Left ventricle myocardium superior (tissue), 1 donor: ENCODE measurements at regions not wholly inside any gene's neighbourhood (a gene's known extent, or its start where the extent isn't known, plus 50 kb on each side); places are given as distances from the start of the nearest gene placed in this dataset.
A peak's percentile ranks its signal among the peaks of the same experiment; 100 is the strongest.
"Not testable (repeated sequence)": the region's sequence is repeated elsewhere in the genome, so short reads cannot be mapped to it uniquely, and the experiment has no call there.

ENCODE experiments used
- ATAC-seq: fragments of 200-7000 bp; cut with Tn5 transposase; one replicate; pipeline ENCODE4 v1.9.1; 2020; ENCODE audit warnings: mild to moderate bottlenecking, moderate library complexity
- DNase-seq: peaks from one replicate; pipeline ENCODE4 v3.0.0-alpha.2; 2020
- intact Hi-C: fragments of 100-400 bp; cut with micrococcal nuclease; formaldehyde crosslinking; loops from one replicate; pipeline ENCODE4 v1.11.0; 2022
- donor health status: DM: no; HTN: yes; CAD: no; lungs with severe emphysema.

DNA sequence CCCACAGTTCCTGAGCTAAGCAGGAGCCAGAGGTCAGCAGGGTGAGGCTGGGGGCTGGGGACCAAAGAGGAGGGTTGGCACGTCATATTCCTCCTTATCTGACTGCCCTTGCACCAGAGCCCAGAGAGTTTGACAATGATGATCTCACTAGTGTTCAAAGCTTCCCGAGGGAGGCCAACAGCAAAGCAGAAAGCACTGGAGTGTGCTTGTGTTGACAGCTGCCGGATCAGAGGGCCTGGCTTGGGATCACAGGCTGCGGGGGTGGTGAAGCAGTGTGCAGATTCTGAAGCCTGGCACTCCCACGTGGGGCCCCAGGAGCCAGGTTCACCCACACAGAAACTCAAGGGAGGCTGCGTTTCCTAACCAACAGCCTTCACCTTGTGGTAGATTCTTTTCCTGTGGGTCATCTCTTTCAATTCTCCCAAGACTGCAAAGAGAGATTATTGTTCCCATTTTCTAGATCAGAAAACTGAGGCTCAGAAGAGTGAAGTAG, 89.8 kb downstream of the TRIM43 start:
- peak; percentile 83 for ATAC-seq

DNA sequence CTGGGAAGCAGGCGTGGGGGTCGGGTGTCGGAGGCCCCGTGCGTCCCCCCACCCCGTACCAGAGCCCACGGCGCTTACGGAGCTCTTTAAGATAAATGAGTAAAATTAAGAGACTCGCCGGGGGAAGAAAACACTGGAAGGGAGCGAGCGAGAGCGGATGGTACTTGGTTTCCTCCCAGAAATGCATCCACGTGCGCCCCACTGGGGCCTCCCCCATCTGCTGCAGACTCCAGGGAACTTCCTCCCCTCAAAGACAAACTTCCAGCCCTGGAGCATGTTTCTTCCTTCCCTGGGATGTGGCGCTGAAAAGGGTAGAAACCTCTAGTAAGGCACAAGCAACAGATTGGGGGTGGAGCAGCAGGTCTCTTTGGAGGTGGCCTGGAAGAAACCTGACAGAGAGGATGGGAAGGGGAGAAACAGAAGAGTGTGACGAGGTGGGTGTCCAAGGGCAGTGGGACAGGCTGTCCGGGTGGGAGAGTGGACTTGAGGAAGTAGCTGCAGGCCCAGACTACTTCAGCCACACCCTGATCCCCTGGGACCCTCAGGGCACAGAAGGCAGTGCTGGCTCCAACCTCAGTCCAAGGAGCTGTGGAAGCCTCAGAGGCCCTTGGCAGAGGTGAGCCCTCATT, 91.2 kb downstream of the TRIM43 start:
- intact Hi-C loops, result not testable (repeated sequence)
- peak; percentile 56 for DNase-seq

More for the DNA sequence above, 89.8 kb downstream of the TRIM43 start:
- intact Hi-C loops, result not testable (repeated sequence)
- peak; percentile 60 for DNase-seq

DNA sequence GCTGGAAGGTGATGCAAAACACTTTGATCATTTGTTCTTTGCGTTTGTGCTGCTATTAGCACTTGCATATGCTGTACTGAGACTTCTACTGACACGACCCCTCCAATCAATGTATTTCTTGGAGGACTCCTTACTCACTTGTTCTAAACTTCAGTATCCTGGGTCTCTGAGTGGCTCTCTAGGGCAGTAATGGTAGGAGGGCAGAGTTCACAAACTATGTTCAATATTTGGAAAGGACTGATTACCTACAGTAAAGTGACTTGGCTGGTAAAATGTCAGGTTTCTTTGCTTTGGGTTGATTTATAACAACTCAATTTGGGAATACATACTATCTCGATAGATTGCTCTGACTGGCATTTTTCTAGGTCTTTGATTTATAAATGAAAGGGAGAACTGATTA, 93.7 kb downstream of the TRIM43 start:
- ATAC-seq (no peak), DNase-seq (no peak)
- intact Hi-C loops, result no loop called here

More for the DNA sequence above, 91.2 kb downstream of the TRIM43 start:
- ATAC-seq, result peak; percentile 41

DNA sequence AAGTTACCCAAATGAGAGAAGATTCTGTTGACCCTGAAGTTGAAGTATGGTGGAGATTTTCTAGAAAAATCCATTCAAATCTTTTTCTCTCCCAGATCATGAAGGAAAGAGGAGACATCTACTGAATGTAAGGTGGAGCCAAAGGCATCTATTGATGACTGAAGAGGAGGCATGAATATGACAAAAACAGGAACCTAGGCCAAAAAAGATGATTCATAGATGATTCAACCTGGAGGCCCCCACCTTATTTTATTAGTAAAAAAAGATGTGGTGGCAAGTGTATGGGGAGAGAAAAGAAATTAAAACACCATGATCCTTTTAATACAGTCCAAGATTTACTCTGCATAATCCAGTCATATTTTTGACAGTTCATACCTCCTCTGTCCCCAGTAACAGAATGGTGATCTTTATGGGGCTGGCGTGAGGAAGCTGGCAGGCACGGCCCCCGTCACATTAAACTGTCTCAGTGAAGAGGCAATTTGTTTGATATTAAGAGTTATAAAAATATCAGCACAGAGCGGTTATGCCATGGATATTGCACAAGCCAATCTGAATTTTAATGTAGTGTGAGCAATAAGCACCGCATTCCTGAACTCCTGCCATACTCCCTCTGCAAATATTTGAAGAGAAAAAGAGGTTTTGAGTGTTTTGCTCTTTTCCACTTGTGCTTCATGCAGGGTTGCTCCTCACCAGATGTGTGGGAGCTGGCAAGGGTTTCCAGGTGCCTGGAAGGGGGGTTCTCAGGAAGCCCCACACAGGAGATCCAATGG, 94.4 kb downstream of the TRIM43 start:
- DNase-seq, ATAC-seq, intact Hi-C loops: not testable (repeated sequence)

DNA sequence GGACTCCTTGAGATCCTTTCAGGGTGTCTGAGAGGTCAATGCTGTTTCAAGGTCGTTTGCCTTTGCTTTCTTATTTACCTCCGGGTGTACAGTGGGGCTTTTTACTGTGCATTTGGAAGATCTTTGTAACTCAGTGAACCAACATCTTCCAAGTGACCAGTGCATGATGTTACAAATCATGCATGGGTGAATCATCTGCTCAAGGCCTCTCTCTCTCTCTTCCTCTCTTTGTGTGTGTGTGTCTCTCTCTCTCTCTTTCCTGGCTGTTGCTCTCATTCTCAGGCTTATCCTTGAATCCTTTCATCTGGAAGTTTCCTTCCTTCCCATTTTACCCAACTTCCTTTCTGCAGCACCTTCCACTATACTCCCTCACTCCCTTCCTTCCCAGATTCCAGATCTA, 96.1 kb downstream of the TRIM43 start:
- DNase-seq, intact Hi-C loops, ATAC-seq: not testable (repeated sequence)

DNA sequence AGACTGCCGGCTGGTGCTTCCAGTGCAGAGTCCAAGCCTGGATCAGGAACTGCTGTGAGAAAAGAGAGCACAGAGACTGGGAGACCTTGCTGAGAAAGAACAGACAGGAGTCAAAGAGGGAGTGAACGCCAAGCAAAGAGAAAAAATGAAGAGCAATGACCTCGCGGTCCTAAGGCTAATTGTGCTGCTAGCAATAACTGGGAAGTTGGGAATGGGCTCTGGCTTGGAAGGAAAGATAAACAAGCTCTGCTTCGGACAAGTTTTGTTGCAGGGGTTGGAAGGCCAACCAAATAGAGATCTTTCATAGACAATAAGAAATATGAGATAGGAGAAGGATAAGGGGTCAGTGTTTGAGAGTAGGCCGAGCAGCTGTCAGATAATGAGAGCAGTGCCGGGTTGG, 99.4 kb downstream of the TRIM43 start:
- DNase-seq, intact Hi-C loops, ATAC-seq: not testable (repeated sequence)

DNA sequence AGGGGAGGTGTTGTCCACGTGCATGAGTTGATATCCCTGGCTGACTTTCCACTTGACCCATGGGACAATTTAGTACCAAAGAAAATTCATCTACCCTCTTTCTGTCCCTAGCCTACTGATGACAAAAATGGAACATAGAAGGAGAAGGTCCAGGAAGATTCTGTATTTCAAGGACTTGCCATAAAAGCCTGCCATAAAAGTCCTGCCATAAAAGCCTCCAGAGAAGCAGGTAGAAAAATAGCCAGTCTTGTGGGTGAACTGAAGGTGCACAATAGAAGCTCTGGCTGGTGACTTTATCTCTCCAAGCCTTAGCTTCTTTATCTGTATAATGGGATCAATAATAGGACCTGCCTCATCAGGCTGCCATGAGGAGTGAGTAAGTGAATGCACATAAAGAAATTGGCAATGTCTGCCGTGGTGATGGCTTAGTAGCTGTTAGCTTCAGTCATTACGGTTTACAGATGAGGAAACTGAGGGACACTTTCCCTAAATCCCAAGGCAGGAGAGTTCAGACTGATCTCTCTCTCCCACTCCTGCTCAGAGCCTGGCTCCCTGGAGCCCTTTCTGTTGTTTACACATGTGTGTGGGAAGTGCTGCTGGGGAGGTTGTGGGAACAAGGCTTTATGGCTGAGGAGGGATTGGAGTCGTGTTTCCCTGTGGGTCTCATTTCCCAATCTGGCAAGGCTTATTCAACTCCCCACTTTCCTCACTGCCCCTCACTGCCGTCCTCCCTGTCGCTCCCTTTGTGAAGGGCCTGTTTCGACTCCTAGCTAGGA, 101.5 kb downstream of the TRIM43 start:
- intact Hi-C loops, result not testable (repeated sequence)
- ATAC-seq, result peak; percentile 41
- peak; percentile 32 for DNase-seq

DNA sequence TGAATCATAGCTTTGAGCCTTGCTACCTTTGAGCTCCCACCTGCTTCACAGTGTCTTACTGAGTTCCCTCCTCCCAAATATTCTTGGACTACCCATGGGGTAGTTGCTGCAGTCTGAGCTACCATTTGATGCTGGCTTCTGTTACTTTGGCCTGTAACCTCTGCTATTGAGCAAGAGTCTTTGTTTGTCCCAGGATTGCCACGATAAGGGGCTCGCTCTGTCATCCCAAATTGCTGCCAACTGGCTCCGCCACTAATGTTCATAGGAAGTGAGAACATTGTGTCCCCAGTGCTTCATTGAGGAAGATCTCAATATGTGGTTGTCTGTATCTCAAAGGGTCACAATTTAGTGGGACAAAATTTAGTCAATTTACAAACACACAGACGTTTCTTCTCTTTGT, 103.8 kb downstream of the TRIM43 start:
- intact Hi-C loops, result no loop called here
- ATAC-seq (peak; percentile 92), DNase-seq (peak; percentile 86)

DNA sequence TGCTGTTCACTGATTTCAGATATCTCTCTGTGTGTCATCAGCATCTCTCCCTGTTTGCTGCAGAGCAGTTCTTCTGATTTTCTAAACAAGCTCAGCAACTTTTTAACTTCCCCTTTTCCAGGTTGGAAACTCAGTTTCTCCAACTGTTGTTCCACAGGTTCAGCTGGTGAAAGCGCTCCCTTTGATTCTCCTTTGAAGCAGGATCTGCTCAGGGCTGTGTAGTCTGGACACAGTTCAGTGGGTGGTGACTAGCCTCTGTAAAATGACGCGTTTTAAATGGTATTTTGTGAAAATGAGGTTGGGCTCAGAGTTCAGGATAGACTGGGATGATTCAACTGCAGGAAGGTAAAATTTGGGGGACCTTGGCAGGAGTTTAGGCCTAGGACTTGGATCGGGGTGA, 106.3 kb downstream of the TRIM43 start:
- intact Hi-C loops, result no loop called here
- ATAC-seq (no peak), DNase-seq (no peak)

DNA sequence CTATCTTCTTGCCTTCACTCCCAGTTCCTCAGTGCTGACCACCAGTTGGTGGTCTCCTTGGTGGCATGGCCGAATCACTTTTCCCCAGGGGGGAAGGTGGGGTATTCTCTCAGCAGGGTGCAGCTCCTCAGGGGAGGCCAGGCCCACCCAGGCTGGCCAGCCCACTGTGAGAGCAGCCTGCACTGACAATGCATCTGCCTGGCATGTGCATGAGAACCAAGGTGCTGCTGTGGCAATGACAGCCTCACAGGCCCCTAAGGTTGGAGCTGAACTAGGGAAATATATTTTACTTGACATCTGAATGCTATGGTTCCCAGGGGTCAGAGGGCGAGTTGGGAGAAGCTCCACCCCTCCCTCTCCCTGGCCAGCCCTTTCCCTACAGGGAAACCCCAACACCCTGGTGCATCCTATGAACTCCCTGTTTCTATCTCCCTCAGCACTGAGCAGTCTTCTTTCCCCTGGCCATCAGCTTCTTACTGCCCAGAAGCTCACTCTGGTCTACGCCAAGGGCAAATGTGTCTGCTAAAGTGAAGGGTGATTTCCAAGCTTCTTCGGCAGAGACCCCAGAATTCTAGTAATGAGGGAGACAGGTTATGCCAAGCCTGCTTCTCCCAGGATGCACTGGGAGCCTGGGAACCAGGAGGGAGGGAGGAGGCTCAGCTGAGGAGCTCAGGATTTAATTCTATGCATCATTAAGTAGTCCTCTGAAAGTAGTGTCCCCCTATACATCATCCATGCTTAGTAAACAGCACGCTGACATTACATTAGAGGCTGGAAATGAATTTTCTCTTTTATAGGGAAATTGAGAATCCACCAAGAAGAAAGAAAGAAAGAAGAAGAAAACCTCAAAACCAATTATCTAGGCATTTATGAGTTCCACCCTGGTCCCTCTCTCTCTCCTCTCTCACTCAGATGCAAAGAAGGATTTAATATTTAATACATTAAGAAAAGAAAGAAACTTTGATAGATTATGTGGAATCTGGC, 107.7 kb downstream of the TRIM43 start:
- intact Hi-C loops, ATAC-seq, DNase-seq: not testable (repeated sequence)

DNA sequence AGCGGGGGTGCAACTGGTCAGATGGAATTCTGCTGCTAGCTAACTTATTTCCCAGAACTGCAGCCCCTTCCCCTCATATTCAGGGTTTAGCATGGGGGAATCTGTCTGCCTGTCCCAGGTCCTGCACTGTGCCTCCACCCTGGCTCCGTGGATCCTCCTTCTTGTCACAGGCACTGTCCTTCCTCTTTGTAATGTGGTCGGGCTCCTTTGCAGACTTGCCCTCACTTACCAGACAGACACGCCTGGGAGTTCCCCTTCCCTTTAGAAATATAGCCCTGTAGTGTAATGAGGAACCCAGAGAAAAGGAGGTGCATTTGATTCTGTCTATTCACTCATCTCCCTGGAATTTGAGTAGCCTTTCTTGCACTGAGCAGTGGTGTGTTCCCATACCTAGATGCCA, 108.7 kb downstream of the TRIM43 start:
- intact Hi-C loops, result no loop called here
- DNase-seq (no peak), ATAC-seq (no peak)

DNA sequence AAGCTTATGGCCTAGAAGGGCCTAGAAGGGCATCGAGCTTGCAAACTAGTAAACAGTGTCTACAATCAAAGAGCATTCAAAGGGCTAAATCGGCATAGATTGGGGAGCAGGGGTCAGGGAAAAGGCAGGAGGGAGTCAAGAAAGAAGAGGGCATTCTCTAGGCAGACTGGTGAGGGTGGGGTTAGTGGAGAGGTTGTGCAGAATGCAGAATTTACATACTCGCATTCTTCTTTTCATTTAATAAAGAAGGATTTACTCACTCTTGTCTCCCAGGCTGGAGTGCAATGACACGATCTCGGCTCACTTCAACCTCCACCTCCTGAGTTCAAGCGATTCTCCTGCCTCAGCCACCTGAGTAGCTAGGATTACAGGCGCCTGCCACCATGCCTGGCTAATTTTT, 110.7 kb downstream of the TRIM43 start:
- no peak for ATAC-seq
- DNase-seq, result no peak
- intact Hi-C loops, result no loop called here

DNA sequence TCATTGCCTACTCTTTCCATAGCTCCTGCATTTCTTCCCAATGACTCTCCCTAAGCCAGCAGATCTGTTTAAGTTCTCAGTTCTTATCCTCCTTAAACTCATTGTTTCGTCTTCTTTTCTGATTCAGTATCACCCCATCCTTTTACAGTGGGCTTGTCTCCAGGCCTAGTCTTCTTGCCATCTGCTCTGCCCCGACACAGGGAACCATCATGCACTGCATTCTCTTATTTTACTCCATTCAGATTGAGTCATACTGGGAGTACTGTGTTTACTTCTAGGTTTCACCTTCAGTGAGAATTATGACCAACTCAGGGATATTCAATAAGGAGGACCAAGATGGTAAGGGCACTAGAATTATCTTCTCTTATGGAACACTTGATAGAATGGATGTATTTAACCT, 115.4 kb downstream of the TRIM43 start:
- ATAC-seq, intact Hi-C loops, DNase-seq: not testable (repeated sequence)

DNA sequence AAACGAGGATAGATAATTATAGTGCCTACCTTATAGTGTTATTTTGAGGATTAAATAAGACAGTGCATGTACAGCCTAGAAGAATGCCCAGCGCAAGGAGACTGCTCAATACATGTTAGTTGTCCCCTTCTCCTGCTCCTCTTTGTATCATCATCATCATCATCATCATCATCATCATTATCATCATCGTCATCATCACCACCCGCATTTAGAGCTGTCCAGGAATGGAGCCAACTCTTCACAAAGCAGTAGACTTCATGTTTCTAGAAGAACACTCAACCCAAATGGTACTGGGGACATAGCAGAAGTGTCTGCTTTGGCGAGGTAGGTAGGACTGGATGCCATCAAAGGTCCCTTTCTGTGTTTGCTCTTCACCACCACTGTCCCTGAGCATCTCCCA, 116.0 kb downstream of the TRIM43 start:
- intact Hi-C loops, result no loop called here
- ATAC-seq (no peak), DNase-seq (no peak)

DNA sequence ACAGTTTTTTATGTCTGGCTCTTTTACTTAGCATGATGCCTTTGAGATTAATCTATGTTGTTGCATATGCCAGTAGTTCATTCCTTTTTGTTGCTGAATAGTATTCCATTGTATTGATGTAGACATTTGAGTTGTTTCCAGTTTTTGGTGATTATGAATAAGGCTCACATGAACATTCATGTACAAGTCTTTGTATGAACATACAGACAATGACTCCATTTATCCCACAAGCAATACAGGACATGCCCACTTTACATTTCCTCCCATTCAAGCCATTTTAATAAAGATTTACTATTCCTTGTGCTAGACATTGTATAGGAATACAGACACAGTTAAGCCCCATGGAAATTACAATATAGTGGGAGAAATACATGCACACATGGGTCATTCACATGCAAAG, 118.0 kb downstream of the TRIM43 start:
- DNase-seq (no peak), ATAC-seq (no peak)
- intact Hi-C loops, result no loop called here

DNA sequence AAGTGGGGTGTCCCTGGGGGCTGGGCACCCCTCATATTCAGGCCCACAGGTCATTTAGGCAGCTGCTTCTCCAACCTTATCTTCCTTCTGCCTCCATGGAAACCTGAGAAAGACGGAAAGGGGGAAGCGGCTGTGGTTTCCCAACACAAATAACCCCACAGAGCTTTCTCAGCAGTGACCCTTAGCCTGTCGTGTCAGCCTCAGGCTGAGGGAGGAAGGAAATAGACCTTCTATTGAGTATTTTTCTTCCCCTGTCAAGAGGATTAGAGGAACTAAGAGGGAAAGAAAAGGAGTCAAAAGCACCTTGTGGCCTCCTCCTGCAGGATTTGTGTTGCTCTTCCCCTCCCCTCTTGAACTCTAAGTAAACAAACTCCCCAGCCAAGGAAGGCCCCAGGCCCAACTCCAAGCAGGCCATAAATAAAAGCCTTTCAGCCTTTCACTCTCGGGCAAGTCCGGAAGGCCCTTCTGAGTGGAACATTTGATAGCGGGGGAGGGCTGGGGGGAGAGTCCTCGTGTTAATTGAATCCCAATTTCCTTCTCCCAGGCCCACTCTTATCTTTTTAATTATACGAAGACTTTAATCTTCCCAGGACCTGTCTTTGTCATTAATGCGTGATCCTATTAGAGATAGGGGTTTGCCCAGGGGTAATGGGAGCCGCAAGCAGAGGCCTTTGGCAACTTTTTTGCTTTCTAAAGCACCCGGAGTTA, 121.8 kb downstream of the TRIM43 start:
- intact Hi-C loops, DNase-seq, ATAC-seq: not testable (repeated sequence)

DNA sequence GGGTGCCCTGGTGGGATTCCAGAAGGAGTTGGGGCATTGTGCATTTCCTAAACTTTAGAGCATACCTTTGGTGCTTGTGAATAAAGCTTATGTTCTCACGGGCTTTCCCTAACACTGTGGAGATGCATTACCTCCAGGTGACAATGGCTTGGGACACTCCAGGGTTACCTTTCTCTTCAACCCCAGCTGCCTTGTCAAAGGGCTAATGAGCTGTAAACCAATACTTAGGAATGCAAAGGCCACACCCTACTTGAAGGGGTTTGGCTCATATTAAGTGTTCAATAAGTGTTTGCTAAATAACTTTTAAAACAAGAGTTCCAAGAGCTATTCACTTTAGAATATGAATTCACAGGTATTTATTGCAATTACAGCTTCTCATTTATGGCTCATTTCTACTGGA, 122.6 kb downstream of the TRIM43 start:
- DNase-seq, intact Hi-C loops, ATAC-seq: not testable (repeated sequence)

DNA sequence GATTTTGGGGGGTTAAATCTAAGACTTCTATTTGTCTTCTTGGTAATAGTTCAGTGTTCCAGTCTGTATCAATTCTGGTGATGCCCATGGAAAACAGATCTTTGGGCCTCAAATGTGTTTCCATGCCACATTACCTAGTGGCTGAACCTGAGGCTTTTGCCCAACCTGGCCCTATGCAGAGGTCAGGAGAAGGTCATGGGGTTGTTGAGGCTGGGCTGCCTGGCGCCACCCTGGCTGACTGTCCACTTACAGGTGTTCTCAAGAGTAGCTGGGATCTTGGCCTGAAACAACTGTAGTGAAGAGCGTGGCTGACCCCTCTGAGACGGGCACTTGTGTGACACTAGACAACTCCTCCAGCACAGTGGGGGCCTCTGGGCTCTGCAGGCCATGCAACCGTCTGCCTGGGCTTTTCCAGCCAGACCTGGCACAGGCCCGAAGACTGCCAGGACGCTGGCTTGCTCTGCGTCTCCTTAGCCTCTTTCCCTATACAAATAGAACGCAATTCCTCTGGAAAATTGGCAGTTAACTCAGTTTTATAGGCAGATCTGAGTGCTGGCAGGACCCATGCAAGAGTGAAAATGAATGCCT, 127.8 kb downstream of the TRIM43 start:
- DNase-seq (no peak), ATAC-seq (no peak)
- intact Hi-C loops, result no loop called here
